ENCODE measurements at regions not wholly inside any gene's neighbourhood (a gene's known extent, or its start where the extent isn't known, plus 50 kb on each side); places are given as distances from the start of the nearest gene placed in this dataset.

- TF ChIP-seq EP300 (IDR thresholded peaks at IDR 0.05): no peak
- TF ChIP-seq, protein P1, sequence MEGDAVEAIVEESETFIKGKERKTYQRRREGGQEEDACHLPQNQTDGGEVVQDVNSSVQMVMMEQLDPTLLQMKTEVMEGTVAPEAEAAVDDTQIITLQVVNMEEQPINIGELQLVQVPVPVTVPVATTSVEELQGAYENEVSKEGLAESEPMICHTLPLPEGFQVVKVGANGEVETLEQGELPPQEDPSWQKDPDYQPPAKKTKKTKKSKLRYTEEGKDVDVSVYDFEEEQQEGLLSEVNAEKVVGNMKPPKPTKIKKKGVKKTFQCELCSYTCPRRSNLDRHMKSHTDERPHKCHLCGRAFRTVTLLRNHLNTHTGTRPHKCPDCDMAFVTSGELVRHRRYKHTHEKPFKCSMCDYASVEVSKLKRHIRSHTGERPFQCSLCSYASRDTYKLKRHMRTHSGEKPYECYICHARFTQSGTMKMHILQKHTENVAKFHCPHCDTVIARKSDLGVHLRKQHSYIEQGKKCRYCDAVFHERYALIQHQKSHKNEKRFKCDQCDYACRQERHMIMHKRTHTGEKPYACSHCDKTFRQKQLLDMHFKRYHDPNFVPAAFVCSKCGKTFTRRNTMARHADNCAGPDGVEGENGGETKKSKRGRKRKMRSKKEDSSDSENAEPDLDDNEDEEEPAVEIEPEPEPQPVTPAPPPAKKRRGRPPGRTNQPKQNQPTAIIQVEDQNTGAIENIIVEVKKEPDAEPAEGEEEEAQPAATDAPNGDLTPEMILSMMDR (IDR thresholded peaks at IDR 0.05): no peak
- TF ChIP-seq POLR2A (IDR thresholded peaks at IDR 0.05): no peak
Observed at GRCh38 chr6:100168148-100168547, 174.1 kb upstream of the MCHR2 start.

All from tibial nerve (tissue), 4 donors.